ENCODE measurements at regions not wholly inside any gene's neighbourhood (a gene's known extent, or its start where the extent isn't known, plus 50 kb on each side); places are given as distances from the start of the nearest gene placed in this dataset.

DNA sequence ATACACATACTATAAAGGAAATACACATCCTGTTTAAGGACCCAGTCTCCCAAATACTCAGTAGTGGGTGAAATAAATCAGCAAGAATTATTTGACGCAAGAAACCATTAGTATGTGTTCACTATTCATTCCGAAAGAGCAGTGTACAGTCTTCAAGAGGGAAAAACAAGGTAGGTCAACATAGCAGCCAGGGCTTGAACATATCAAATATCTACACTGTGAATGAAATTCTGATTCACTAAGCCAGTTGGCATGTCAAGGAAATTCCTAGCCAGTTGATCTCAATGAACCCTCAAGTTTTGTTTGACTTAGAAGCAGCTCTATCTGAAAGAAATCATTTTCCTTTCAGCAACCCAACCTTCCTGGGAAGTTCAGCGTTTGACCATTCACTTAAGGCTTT lies 99.0 kb downstream of the CNTN3 start:
- no peak for TF ChIP-seq CTCF (IDR thresholded peaks at IDR 0.05; ENCODE audit: insufficient read depth, low read length)
- no peak for DNase-seq (ENCODE audit: low read depth)
- H3K4me3 ChIP-seq (ENCODE audit: low read depth, low read length): no peak overlapping the region

DNA sequence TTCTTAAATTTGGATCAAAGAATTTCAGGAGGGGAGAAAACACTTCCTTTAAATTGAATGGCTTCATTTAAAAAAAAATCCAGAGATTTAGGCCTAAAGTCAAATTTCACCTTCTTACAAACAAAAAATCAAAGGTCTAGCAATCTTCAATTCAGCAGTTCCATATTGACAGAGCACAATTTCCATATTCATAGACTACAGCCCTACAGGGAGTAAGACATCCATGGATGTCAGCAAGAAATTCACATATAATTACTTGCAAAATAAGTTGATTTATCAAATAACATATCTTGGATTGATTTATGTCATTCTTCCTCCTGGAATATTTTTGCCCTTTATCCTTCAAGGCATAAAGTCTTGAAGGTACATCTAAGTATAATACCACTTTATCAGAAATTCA lies 103.4 kb downstream of the CNTN3 start:
- no peak for DNase-seq (ENCODE audit: low read depth)
- no peak for TF ChIP-seq CTCF (IDR thresholded peaks at IDR 0.05; ENCODE audit: insufficient read depth, low read length)
- no peak overlapping the region for H3K4me3 ChIP-seq (ENCODE audit: low read depth, low read length)

DNA sequence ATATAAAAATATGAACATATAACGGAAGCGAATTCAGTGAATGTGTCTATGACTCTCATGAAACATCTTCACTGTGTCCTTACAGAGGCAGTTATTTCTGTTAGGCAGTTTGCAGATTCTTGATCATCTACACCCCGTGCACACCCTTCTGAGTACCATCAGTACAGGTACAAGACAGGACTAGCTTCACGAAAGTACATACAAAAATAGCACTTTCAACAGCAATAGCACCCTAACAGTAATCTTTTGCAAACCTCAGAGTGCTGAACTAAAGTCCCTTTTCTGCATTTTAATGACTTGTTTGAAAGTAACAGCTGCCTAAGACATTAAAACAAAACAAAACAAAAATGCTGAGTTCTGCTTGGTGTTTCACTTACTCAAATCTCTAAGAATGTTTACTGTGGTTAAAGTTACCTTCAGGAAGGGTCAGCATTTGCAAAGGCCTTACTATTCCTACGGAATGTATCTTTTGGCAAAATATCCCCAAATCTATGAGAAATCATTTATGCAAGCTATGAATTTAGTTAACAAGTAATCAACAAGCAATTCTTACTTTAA lies 104.1 kb downstream of the CNTN3 start:
- no peak overlapping the region for H3K4me3 ChIP-seq (ENCODE audit: low read depth, low read length)
- DNase-seq (ENCODE audit: low read depth): no peak
- no peak for TF ChIP-seq CTCF (IDR thresholded peaks at IDR 0.05; ENCODE audit: insufficient read depth, low read length)

DNA sequence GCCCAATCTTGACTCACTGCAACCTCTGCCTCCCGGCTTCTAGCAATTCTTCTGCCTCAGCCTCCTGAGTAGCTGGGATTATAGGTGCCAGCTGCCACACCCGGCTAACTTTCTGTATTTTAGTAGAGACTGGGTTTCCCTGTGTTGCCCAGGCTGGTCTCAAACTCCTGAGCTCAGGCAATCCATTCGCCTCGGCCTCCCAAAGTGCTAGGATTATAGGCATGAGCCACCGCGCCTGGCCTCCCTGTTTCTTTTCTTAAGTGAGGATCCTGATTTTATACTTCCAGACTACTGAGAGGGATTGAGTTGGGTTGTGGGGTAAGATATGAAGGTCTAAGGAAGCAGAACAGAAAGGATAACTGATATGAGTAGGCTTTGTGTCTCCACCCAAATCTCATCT lies 106.8 kb downstream of the CNTN3 start:
- H3K4me3 ChIP-seq (ENCODE audit: low read depth, low read length): no peak overlapping the region
- TF ChIP-seq CTCF (IDR thresholded peaks at IDR 0.05; ENCODE audit: insufficient read depth, low read length): no peak
- no peak for DNase-seq (ENCODE audit: low read depth)

DNA sequence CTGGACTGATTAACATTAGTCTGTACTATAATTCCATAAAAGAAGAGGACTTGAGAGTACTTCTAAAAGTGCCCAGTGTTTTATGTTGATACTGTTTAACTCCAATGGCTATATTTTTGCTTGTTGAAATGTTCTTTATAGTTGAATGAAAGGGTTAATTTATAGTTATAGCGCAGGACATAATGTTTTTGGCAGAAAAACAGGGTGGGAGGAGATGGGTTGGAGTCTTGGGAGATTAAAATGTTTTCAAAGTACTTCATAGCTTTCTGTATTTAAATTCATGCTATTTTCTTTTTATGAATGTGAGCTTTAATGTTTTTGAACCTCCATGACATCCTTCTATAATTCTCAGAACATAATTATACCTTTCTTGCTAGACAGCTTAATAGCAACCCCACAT lies 108.2 kb downstream of the CNTN3 start:
- no peak for TF ChIP-seq CTCF (IDR thresholded peaks at IDR 0.05; ENCODE audit: insufficient read depth, low read length)
- no peak for DNase-seq (ENCODE audit: low read depth)
- H3K4me3 ChIP-seq (ENCODE audit: low read depth, low read length): no peak overlapping the region

- H3K4me3 ChIP-seq (ENCODE audit: low read depth, low read length): no peak overlapping the region
- no peak for TF ChIP-seq CTCF (IDR thresholded peaks at IDR 0.05; ENCODE audit: insufficient read depth, low read length)
- no peak for DNase-seq (ENCODE audit: low read depth)
These were observed 113.5 kb downstream of the CNTN3 start for GRCh38 chr3:74501007-74501406.

- no peak overlapping the region for H3K4me3 ChIP-seq (ENCODE audit: low read depth, low read length)
These were observed 114.2 kb downstream of the CNTN3 start for GRCh38 chr3:74500257-74500656.

More at GRCh38 chr3:74500257-74500656, 114.2 kb downstream of the CNTN3 start:
- peak; percentile 15 for DNase-seq (ENCODE audit: low read depth)
- no peak for TF ChIP-seq CTCF (IDR thresholded peaks at IDR 0.05; ENCODE audit: insufficient read depth, low read length)
